ES-I3 (cell line): ENCODE measurements at regions not wholly inside any gene's neighbourhood (a gene's known extent, or its start where the extent isn't known, plus 50 kb on each side); places are given as distances from the start of the nearest gene placed in this dataset.
"Not testable (repeated sequence)": the region's sequence is repeated elsewhere in the genome, so short reads cannot be mapped to it uniquely, and the experiment has no call there.

ENCODE experiments used
- H3K36me3 ChIP-seq: 2 replicates; pipeline ENCODE4 v1.6.1; 2013; ENCODE audit warnings: mild to moderate bottlenecking, low read length, control low read depth, moderate library complexity; ENCODE audit not compliant: insufficient read depth
- H3K4me1 ChIP-seq: 2 replicates; pipeline ENCODE4 v1.6.1; 2013; ENCODE audit warnings: mild to moderate bottlenecking, control low read depth, low read length; ENCODE audit not compliant: insufficient read depth
- H3K9ac ChIP-seq: 2 replicates; pipeline ENCODE4 v1.6.1; 2013; ENCODE audit warnings: low read depth, mild to moderate bottlenecking, low read length, moderate library complexity
- H3K9me3 ChIP-seq: 2 replicates; pipeline ENCODE4 v1.6.1; 2013; ENCODE audit warnings: mild to moderate bottlenecking, low read length, moderate library complexity; ENCODE audit not compliant: control insufficient read depth, insufficient read depth

GRCh38 chr6:87753131-87753685, 51.2 kb upstream of the AKIRIN2 start:
- H3K36me3 ChIP-seq, result no peaks in the 10 kb centered on the region
- no peaks in the 10 kb centered on the region; the same call in 1 of the 2 replicates for H3K4me1 ChIP-seq
- no peak overlapping the region for H3K9ac ChIP-seq

GRCh38 chr6:87752503-87752902, 50.5 kb upstream of the AKIRIN2 start:
- H3K4me1 ChIP-seq, H3K9me3 ChIP-seq, H3K36me3 ChIP-seq, H3K9ac ChIP-seq: not testable (repeated sequence)

More at GRCh38 chr6:87753131-87753685, 51.2 kb upstream of the AKIRIN2 start:
- no peaks in the 10 kb centered on the region for H3K9me3 ChIP-seq
